Heart left ventricle (tissue), 16 donors: ENCODE measurements at regions not wholly inside any gene's neighbourhood (a gene's known extent, or its start where the extent isn't known, plus 50 kb on each side); places are given as distances from the start of the nearest gene placed in this dataset.

Source experiments
- ATAC-seq, 4 donors: fragments of 200-7000 bp; cut with Tn5 transposase; one replicate each; pipeline ENCODE4 v1.9.1; 2020 to 2022; ENCODE audit warnings: moderate library complexity in 4 of 4, mild to moderate bottlenecking in 3 of 4, moderate number of reproducible peaks in 1 of 4
- DNase-seq, 5 donors: peaks; one replicate each; pipeline ENCODE4 v3.0.0-alpha.2; 2020
- H3K27ac ChIP-seq, 12 donors: fragments of 200-600 bp; sonication (generic) in 4 of 12; one replicate each; pipeline versions ENCODE4 v1.5.0 to v1.8.0; 2016 to 2022; ENCODE audit warnings: mild to moderate bottlenecking in 2 of 12
- H3K27me3 ChIP-seq, 9 donors: fragments of 200-600 bp; sonication (generic) in 2 of 9; one replicate each; pipeline versions ENCODE4 v1.5.1 to v1.8.0; 2016 to 2022; ENCODE audit warnings: mild to moderate bottlenecking in 3 of 9
- H3K36me3 ChIP-seq, 9 donors: fragments of 200-600 bp; sonication (generic) in 2 of 9; one replicate each; pipeline versions ENCODE4 v1.5.0 to v1.8.0; 2018 to 2022; ENCODE audit warnings: mild to moderate bottlenecking in 2 of 9
- H3K4me1 ChIP-seq, 12 donors: fragments of 200-600 bp; sonication (generic) in 4 of 12; one replicate each; pipeline versions ENCODE4 v1.5.0 to v1.8.0; 2016 to 2022; ENCODE audit warnings: mild to moderate bottlenecking in 3 of 12
- H3K4me3 ChIP-seq, 12 donors: fragments of 200-600 bp; sonication (generic) in 4 of 12; one replicate each; pipeline versions ENCODE4 v1.5.0 to v1.8.0; 2017 to 2022; ENCODE audit warnings: mild to moderate bottlenecking in 9 of 12, moderate library complexity in 4 of 12
- H3K9me3 ChIP-seq, 12 donors: fragments of 200-600 bp; sonication (generic) in 4 of 12; one replicate each; pipeline versions ENCODE4 v1.5.0 to v1.8.0; 2016 to 2022; ENCODE audit warnings: mild to moderate bottlenecking in 1 of 12
- POLR2A ChIP-seq, 2 donors: fragments of 450-650 bp; IDR thresholded peaks; one replicate each; pipeline ENCODE4 v1.6.1; 2017; ENCODE audit warnings: antibody characterized with exemption in 2 of 2, mild to moderate bottlenecking in 2 of 2, moderate library complexity in 2 of 2
- WGBS, 4 donors: extraction: QIAGEN DNeasy Blood & Tissue Kit in 2 of 4; methylation state at CpG; one replicate each; pipeline versions ENCODE4 v1.1.5 to v1.1.7; 2013 to 2018; 5-methylcytosine and 5-hydroxymethylcytosine counted together
- intact Hi-C, 10 donors: fragments of 100-400 bp; cut with DNase I; formaldehyde crosslinking; loops; one replicate each; pipeline versions ENCODE4 v1.11.1 to v1.14.2; 2022
- TF ChIP-seq, protein P1 (sequence below), 12 donors: fragments of 200-600 bp; sonication (generic) in 4 of 12; IDR thresholded peaks; one replicate each; pipeline versions ENCODE4 v1.5.0 to v1.8.0; 2018 to 2022; ENCODE audit warnings: antibody characterized with exemption in 12 of 12, mild to moderate bottlenecking in 5 of 12
- donor health status: ischemic (EF 13 %, LVEDD 7.1; RV severe dilation, severe dysfunction).
- donor health status: healthy with polysubstance abuse.
- donor health status: DM: no; HTN: yes; CAD: no.
- donor health status: DM: no; HTN: no; CAD: no.
- donor health status: ischemic (EF 25% LVEDD 6.9; RV normal size, moderate dysfunction).
- donor health status: ischemic (EF 25% LVEDD 5.7; RV mildly dilated, moderate dysfunction).
- donor health status: healthy.
- donor health status: DM: yes; HTN: yes; CAD: no.
- donor health status: ischemic (EF 35%, LVEDD 5.7; RV mildly dilated, moderate dysfunction).
- donor health status: nonischemic (EF 11% LVEDD 7.7; RV severe dilation, severe dysfunction).
- donor health status: DM: yes; HTN: yes; CAD: no.
- donor health status: PGD.
- donor health status: ischemic (EF 29% LVEDD 5.4; RV normal size, mild dysfunction).
- donor health status: nonischemic (EF 23%, LVEDD 6.1; RV moderate dilation, normal function).

- H3K9me3 ChIP-seq: peaks cover 0 to 2% (median 0%) of the 10 kb centered on the region in 12 donors
- H3K36me3 ChIP-seq: no peaks in the 10 kb centered on the region
- DNase-seq: no peak
- intact Hi-C loops: no loop called here
- 83 to 88% (median 86%) methylated on average over 5 of the region's 5 CpGs for WGBS, 4 donors
- H3K27ac ChIP-seq: no peak overlapping the region
- H3K27me3 ChIP-seq: no peaks in the 10 kb centered on the region
- H3K4me3 ChIP-seq: no peak overlapping the region
- no peak for ATAC-seq
- no peak for TF ChIP-seq POLR2A (IDR thresholded peaks at IDR 0.05)
- TF ChIP-seq, protein P1, sequence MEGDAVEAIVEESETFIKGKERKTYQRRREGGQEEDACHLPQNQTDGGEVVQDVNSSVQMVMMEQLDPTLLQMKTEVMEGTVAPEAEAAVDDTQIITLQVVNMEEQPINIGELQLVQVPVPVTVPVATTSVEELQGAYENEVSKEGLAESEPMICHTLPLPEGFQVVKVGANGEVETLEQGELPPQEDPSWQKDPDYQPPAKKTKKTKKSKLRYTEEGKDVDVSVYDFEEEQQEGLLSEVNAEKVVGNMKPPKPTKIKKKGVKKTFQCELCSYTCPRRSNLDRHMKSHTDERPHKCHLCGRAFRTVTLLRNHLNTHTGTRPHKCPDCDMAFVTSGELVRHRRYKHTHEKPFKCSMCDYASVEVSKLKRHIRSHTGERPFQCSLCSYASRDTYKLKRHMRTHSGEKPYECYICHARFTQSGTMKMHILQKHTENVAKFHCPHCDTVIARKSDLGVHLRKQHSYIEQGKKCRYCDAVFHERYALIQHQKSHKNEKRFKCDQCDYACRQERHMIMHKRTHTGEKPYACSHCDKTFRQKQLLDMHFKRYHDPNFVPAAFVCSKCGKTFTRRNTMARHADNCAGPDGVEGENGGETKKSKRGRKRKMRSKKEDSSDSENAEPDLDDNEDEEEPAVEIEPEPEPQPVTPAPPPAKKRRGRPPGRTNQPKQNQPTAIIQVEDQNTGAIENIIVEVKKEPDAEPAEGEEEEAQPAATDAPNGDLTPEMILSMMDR (IDR thresholded peaks at IDR 0.05): no peak
- H3K4me1 ChIP-seq: no peaks in the 10 kb centered on the region
Measured at GRCh38 chr14:56989359-56989758, 179.1 kb upstream of the OTX2 start.

- intact Hi-C loops: no loop called here
- no peak for DNase-seq
- WGBS, 4 donors: 73 to 80% (median 76%) methylated on average over 3 of the region's 3 CpGs
- Histone ChIP-seq H3K36me3 (no peaks in the 10 kb centered on the region), H3K27ac (no peak overlapping the region), H3K9me3 (no peaks in the 10 kb centered on the region), H3K4me1 (no peaks in the 10 kb centered on the region), H3K4me3 (no peak overlapping the region), H3K27me3 (peaks cover 0 to 12% (median 0%) of the 10 kb centered on the region in 9 donors)
- no peak for ATAC-seq
- TF ChIP-seq, protein P1 (IDR thresholded peaks at IDR 0.05): no peak
- no peak for TF ChIP-seq POLR2A (IDR thresholded peaks at IDR 0.05)
Measured at GRCh38 chr14:56979936-56980335, 169.7 kb upstream of the OTX2 start.

DNA sequence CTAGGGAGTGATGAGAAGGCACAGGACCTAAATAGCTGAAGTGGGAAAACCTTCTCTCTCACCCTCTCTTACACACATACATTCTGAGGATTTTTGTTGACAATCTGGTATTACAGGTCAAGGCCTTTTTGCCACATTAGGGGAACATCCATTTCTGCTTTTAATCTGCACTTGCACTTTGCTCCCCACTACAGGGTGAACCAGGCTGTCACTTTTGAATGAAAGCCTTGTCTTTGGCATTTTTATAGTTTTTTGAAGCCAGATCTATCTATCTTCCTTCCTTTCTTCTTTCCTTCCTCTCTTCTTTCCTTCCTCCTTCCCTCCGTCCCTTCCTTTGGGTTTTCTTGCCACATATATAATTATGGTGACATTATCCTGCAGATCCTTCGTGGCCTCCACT is 165.9 kb upstream of the OTX2 start:
- ATAC-seq (no peak), DNase-seq (no peak)
- Histone ChIP-seq H3K27ac (no peak overlapping the region), H3K4me1 (no peaks in the 10 kb centered on the region), H3K4me3 (no peak overlapping the region), H3K36me3 (no peaks in the 10 kb centered on the region), H3K9me3 (no peaks in the 10 kb centered on the region), H3K27me3 (peaks cover 0 to 12% (median 0%) of the 10 kb centered on the region in 9 donors)
- WGBS, 4 donors: 68 to 75% (median 73%) methylated on average over 2 of the region's 2 CpGs
- TF ChIP-seq, protein P1 (IDR thresholded peaks at IDR 0.05): no peak
- no peak for TF ChIP-seq POLR2A (IDR thresholded peaks at IDR 0.05)
- intact Hi-C loops: no loop called here

GRCh38 chr14:56975521-56975920 is 165.2 kb upstream of the OTX2 start:
- Histone ChIP-seq H3K36me3 (no peaks in the 10 kb centered on the region), H3K4me1 (no peaks in the 10 kb centered on the region), H3K27me3 (peaks cover 0 to 12% (median 0%) of the 10 kb centered on the region in 9 donors), H3K4me3 (no peak overlapping the region), H3K9me3 (no peaks in the 10 kb centered on the region), H3K27ac (no peak overlapping the region)
- TF ChIP-seq, protein P1 (IDR thresholded peaks at IDR 0.05): no peak
- no peak for TF ChIP-seq POLR2A (IDR thresholded peaks at IDR 0.05)
- ATAC-seq: no peak
- WGBS, 4 donors: 83 to 96% (median 93%) methylated on average over 4 of the region's 4 CpGs
- no peak for DNase-seq
- intact Hi-C loops: no loop called here
